Stimulated activated memory B cell treated with anti-CD40 and anti-IgM and Interleukin-4, amounts not matched to agents 10 μg/mL and 1 μg/mL and 100 μg/mL, for 72 hours (primary cell): ENCODE measurements at regions not wholly inside any gene's neighbourhood (a gene's known extent, or its start where the extent isn't known, plus 50 kb on each side); places are given as distances from the start of the nearest gene placed in this dataset.
"Not testable (repeated sequence)": the region's sequence is repeated elsewhere in the genome, so short reads cannot be mapped to it uniquely, and the experiment has no call there.

Source experiments
- ATAC-seq: fragments of 150-1000 bp; cut with Tn5 transposase; 2 replicates; pipeline ENCODE4 v1.10.0; 2021
- H3K27ac Mint-ChIP-seq: one replicate; pipeline ENCODE4 v1.8.0; 2022; ENCODE audit warnings: mild to moderate bottlenecking, mixed read lengths
- H3K27me3 Mint-ChIP-seq: one replicate; pipeline ENCODE4 v1.8.0; 2022; ENCODE audit warnings: mixed read lengths
- H3K36me3 Mint-ChIP-seq: one replicate; pipeline ENCODE4 v1.8.0; 2022; ENCODE audit warnings: mixed read lengths
- H3K4me1 Mint-ChIP-seq: one replicate; pipeline ENCODE4 v1.8.0; 2022; ENCODE audit warnings: mixed read lengths
- H3K4me3 Mint-ChIP-seq: one replicate; pipeline ENCODE4 v1.8.0; 2022; ENCODE audit warnings: mild to moderate bottlenecking, moderate library complexity, mixed read lengths
- H3K9me3 Mint-ChIP-seq: one replicate; pipeline ENCODE4 v1.8.0; 2022; ENCODE audit warnings: mixed read lengths

GRCh38 chr5:176043252-176043829 lies 75.2 kb upstream of the THOC3 start:
- not testable (repeated sequence) for ATAC-seq, H3K4me1 Mint-ChIP-seq, H3K9me3 Mint-ChIP-seq, H3K36me3 Mint-ChIP-seq, H3K27me3 Mint-ChIP-seq, H3K4me3 Mint-ChIP-seq, H3K27ac Mint-ChIP-seq

- H3K4me3 Mint-ChIP-seq, H3K4me1 Mint-ChIP-seq, H3K27ac Mint-ChIP-seq, ATAC-seq, H3K36me3 Mint-ChIP-seq, H3K9me3 Mint-ChIP-seq, H3K27me3 Mint-ChIP-seq: not testable (repeated sequence)
Measured at GRCh38 chr5:176043986-176044385, 75.9 kb upstream of the THOC3 start.

- not testable (repeated sequence) for H3K36me3 Mint-ChIP-seq, H3K4me3 Mint-ChIP-seq, H3K9me3 Mint-ChIP-seq, ATAC-seq, H3K27ac Mint-ChIP-seq, H3K27me3 Mint-ChIP-seq, H3K4me1 Mint-ChIP-seq
Measured at GRCh38 chr5:176044431-176044830, 76.3 kb upstream of the THOC3 start.

- H3K4me3 Mint-ChIP-seq, ATAC-seq, H3K9me3 Mint-ChIP-seq, H3K36me3 Mint-ChIP-seq, H3K27ac Mint-ChIP-seq, H3K4me1 Mint-ChIP-seq, H3K27me3 Mint-ChIP-seq: not testable (repeated sequence)
Measured at GRCh38 chr5:176045442-176045841, 77.3 kb upstream of the THOC3 start.

GRCh38 chr5:176048671-176049070 lies 80.6 kb upstream of the THOC3 start:
- not testable (repeated sequence) for H3K4me3 Mint-ChIP-seq, H3K4me1 Mint-ChIP-seq, H3K9me3 Mint-ChIP-seq, H3K27ac Mint-ChIP-seq, H3K36me3 Mint-ChIP-seq, H3K27me3 Mint-ChIP-seq, ATAC-seq

- H3K4me3 Mint-ChIP-seq, H3K9me3 Mint-ChIP-seq, H3K4me1 Mint-ChIP-seq, H3K27me3 Mint-ChIP-seq, H3K27ac Mint-ChIP-seq, H3K36me3 Mint-ChIP-seq: not testable (repeated sequence)
- peak; percentile 41 for ATAC-seq
Measured at GRCh38 chr5:176060472-176061268, 92.6 kb upstream of the THOC3 start.

GRCh38 chr5:176061269-176061622 lies 93.1 kb upstream of the THOC3 start:
- H3K27me3 Mint-ChIP-seq, H3K9me3 Mint-ChIP-seq, H3K27ac Mint-ChIP-seq, H3K4me3 Mint-ChIP-seq, H3K4me1 Mint-ChIP-seq, H3K36me3 Mint-ChIP-seq, ATAC-seq: not testable (repeated sequence)

GRCh38 chr5:176061660-176062059 lies 93.5 kb upstream of the THOC3 start:
- H3K27me3 Mint-ChIP-seq, H3K27ac Mint-ChIP-seq, H3K4me3 Mint-ChIP-seq, H3K36me3 Mint-ChIP-seq, H3K4me1 Mint-ChIP-seq, H3K9me3 Mint-ChIP-seq, ATAC-seq: not testable (repeated sequence)

GRCh38 chr5:176066262-176066945 lies 98.3 kb upstream of the THOC3 start:
- H3K27ac Mint-ChIP-seq, ATAC-seq, H3K4me3 Mint-ChIP-seq, H3K27me3 Mint-ChIP-seq, H3K4me1 Mint-ChIP-seq, H3K36me3 Mint-ChIP-seq, H3K9me3 Mint-ChIP-seq: not testable (repeated sequence)

GRCh38 chr5:176067162-176067561 lies 99.0 kb upstream of the THOC3 start:
- H3K27me3 Mint-ChIP-seq, H3K27ac Mint-ChIP-seq: not testable (repeated sequence)

GRCh38 chr5:176067948-176068347 lies 99.8 kb upstream of the THOC3 start:
- H3K36me3 Mint-ChIP-seq, H3K27ac Mint-ChIP-seq, H3K9me3 Mint-ChIP-seq, H3K4me3 Mint-ChIP-seq, H3K27me3 Mint-ChIP-seq, ATAC-seq, H3K4me1 Mint-ChIP-seq: not testable (repeated sequence)

More at GRCh38 chr5:176067162-176067561, 99.0 kb upstream of the THOC3 start:
- not testable (repeated sequence) for H3K9me3 Mint-ChIP-seq, ATAC-seq, H3K4me1 Mint-ChIP-seq, H3K36me3 Mint-ChIP-seq, H3K4me3 Mint-ChIP-seq

GRCh38 chr5:176073996-176074571 lies 106.0 kb upstream of the THOC3 start:
- not testable (repeated sequence) for ATAC-seq, H3K27ac Mint-ChIP-seq, H3K4me1 Mint-ChIP-seq, H3K27me3 Mint-ChIP-seq, H3K9me3 Mint-ChIP-seq, H3K36me3 Mint-ChIP-seq, H3K4me3 Mint-ChIP-seq

GRCh38 chr5:176083717-176084116 lies 115.6 kb upstream of the THOC3 start:
- H3K4me3 Mint-ChIP-seq, H3K4me1 Mint-ChIP-seq, H3K27me3 Mint-ChIP-seq, H3K27ac Mint-ChIP-seq, H3K36me3 Mint-ChIP-seq, H3K9me3 Mint-ChIP-seq, ATAC-seq: not testable (repeated sequence)

GRCh38 chr5:176103083-176103482 lies 135.0 kb upstream of the THOC3 start:
- not testable (repeated sequence) for H3K4me3 Mint-ChIP-seq, H3K27ac Mint-ChIP-seq, ATAC-seq, H3K4me1 Mint-ChIP-seq, H3K27me3 Mint-ChIP-seq, H3K9me3 Mint-ChIP-seq, H3K36me3 Mint-ChIP-seq

GRCh38 chr5:176112888-176113287 lies 125.3 kb upstream of the SIMC1 start:
- not testable (repeated sequence) for H3K27me3 Mint-ChIP-seq, ATAC-seq

More at GRCh38 chr5:176112888-176113287, 125.3 kb upstream of the SIMC1 start:
- not testable (repeated sequence) for H3K4me1 Mint-ChIP-seq, H3K27ac Mint-ChIP-seq, H3K4me3 Mint-ChIP-seq, H3K36me3 Mint-ChIP-seq, H3K9me3 Mint-ChIP-seq
